Naive B cell (primary cell): ENCODE measurements at regions not wholly inside any gene's neighbourhood (a gene's known extent, or its start where the extent isn't known, plus 50 kb on each side); places are given as distances from the start of the nearest gene placed in this dataset.
"Not testable (repeated sequence)": the region's sequence is repeated elsewhere in the genome, so short reads cannot be mapped to it uniquely, and the experiment has no call there.

ENCODE experiments used
- ATAC-seq, 2 donors: fragments of 150-1000 bp; cut with Tn5 transposase; 2 replicates each; pipeline ENCODE4 v1.10.0; 2021; ENCODE audit warnings: low read depth in 2 of 2, mild to moderate bottlenecking in 2 of 2, moderate library complexity in 2 of 2
- DNase-seq: peaks from one replicate; pipeline ENCODE4 v3.0.0; 2022
- H3K27ac Mint-ChIP-seq, 6 donors: one replicate each; pipeline ENCODE4 v1.8.0; 2020 to 2022; ENCODE audit warnings: mild to moderate bottlenecking in 6 of 6, mixed read lengths in 6 of 6, moderate library complexity in 5 of 6, inconsistent platforms in 2 of 6
- H3K27me3 Mint-ChIP-seq, 3 donors: one replicate each; pipeline ENCODE4 v1.8.0; 2021 to 2022; ENCODE audit warnings: mixed read lengths in 3 of 3, mild to moderate bottlenecking in 1 of 3
- H3K36me3 Mint-ChIP-seq, 2 donors: one replicate each; pipeline ENCODE4 v1.8.0; 2020 to 2022; ENCODE audit warnings: mixed read lengths in 2 of 2, inconsistent platforms in 1 of 2, mild to moderate bottlenecking in 1 of 2
- H3K4me1 Mint-ChIP-seq, 3 donors: one replicate each; pipeline ENCODE4 v1.8.0; 2020 to 2022; ENCODE audit warnings: mixed read lengths in 3 of 3, inconsistent platforms in 1 of 3, mild to moderate bottlenecking in 1 of 3, moderate library complexity in 1 of 3
- H3K4me3 Mint-ChIP-seq, 8 donors: one replicate each; pipeline ENCODE4 v1.8.0; 2020 to 2022; ENCODE audit warnings: mild to moderate bottlenecking in 8 of 8, mixed read lengths in 8 of 8, moderate library complexity in 8 of 8, inconsistent platforms in 2 of 8
- H3K9me3 Mint-ChIP-seq, 7 donors: one replicate each; pipeline ENCODE4 v1.8.0; 2020 to 2022; ENCODE audit warnings: mixed read lengths in 7 of 7, mild to moderate bottlenecking in 5 of 7, inconsistent platforms in 2 of 7, moderate library complexity in 1 of 7

- ATAC-seq = no peak
- peaks cover 3 to 22% (median 11%) of the 10 kb centered on the region in 7 donors for H3K9me3 Mint-ChIP-seq
- no peaks in the 10 kb centered on the region for H3K36me3 Mint-ChIP-seq
Measured at GRCh38 chr12:47507221-47507620, 198.6 kb downstream of the RPAP3 start.

GRCh38 chr12:47504775-47505446, 200.9 kb downstream of the RPAP3 start:
- no peaks in the 10 kb centered on the region for H3K36me3 Mint-ChIP-seq
- peaks cover 3 to 14% (median 7%) of the 10 kb centered on the region in 7 donors for H3K9me3 Mint-ChIP-seq
- H3K27ac Mint-ChIP-seq = no peak overlapping the region
- H3K4me1 Mint-ChIP-seq = no peaks in the 10 kb centered on the region
- H3K27me3 Mint-ChIP-seq = peaks cover 0 to 12% (median 8%) of the 10 kb centered on the region in 3 donors
- no peak overlapping the region for H3K4me3 Mint-ChIP-seq
- ATAC-seq = no peak
- DNase-seq = no peak

More at GRCh38 chr12:47507221-47507620, 198.6 kb downstream of the RPAP3 start:
- no peak for DNase-seq
- Mint-ChIP-seq H3K27me3 (peaks cover 0 to 8% (median 5%) of the 10 kb centered on the region in 3 donors), H3K4me1 (no peaks in the 10 kb centered on the region), H3K27ac (no peak overlapping the region), H3K4me3 (no peak overlapping the region)

DNA sequence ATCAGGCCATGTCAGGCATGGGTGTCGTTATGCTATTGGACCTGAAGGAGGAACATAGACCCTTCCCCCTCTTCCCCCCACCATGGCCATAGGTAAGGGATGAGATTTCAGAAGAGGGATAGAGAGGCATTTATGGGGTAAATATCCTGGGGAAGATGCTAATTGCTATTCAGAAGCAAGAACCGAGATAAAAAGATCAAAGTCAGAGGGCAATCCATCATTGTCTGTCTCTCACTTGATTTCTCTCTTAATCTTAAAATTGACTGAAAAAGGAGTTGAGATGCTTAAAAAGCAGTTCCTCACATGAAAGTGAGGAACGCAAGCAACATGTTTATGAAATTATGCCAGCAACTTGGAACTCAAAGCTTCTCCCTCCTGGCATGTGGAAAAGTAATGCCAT, 212.0 kb downstream of the RPAP3 start:
- DNase-seq (no peak), ATAC-seq (no peak)
- peaks cover 0 to 20% (median 12%) of the 10 kb centered on the region in 7 donors for H3K9me3 Mint-ChIP-seq
- H3K27ac Mint-ChIP-seq = no peak overlapping the region
- peaks cover 28 to 58% (median 46%) of the 10 kb centered on the region in 3 donors for H3K27me3 Mint-ChIP-seq
- H3K4me1 Mint-ChIP-seq = no peaks in the 10 kb centered on the region
- H3K4me3 Mint-ChIP-seq = no peak overlapping the region
- H3K36me3 Mint-ChIP-seq = no peaks in the 10 kb centered on the region

DNA sequence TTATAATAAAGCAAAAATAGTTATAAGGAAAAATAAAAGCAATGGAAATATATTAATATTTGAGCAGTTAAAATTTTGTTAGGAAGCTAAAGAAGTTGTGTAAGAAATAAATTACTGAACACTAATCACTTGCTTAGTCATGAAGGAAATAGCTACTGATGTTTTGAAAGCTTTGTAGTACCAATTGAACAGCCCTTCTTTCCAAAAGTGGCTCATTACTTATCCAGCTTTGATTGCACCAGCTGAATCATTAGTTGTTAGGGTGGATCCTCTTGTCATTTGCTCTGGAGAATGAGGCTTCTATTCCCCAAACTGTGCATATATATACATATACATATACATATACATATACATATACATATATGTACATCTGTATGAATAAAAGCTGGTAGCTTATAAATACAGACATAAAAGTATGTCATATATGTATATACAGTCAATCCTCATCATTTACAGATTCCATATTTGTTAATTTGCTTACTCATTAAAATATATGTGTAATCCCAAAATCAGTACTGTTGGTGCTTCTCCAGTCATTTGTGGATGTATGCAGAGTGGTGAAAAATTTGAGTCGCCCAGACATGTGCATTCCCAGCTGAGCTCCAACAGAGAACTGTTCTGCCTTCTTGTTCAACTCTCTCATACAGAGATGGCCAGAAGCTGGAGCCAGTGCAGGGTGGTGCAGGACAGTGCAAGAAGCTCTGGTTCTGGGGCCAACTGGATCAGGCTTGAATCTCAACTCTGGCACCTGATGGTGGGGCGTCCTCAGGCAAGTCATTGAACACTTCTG, 214.1 kb downstream of the RPAP3 start:
- H3K4me1 Mint-ChIP-seq = no peaks in the 10 kb centered on the region
- no peak overlapping the region for H3K4me3 Mint-ChIP-seq
- peaks cover 0 to 28% (median 22%) of the 10 kb centered on the region in 7 donors for H3K9me3 Mint-ChIP-seq
- H3K36me3 Mint-ChIP-seq = peaks cover 0 to 5% of the 10 kb centered on the region in 2 donors
- no peak overlapping the region for H3K27ac Mint-ChIP-seq
- peaks cover 28 to 54% (median 37%) of the 10 kb centered on the region in 3 donors for H3K27me3 Mint-ChIP-seq
- DNase-seq (no peak), ATAC-seq (no peak)

GRCh38 chr12:47488888-47489287, 216.9 kb downstream of the RPAP3 start:
- Mint-ChIP-seq H3K4me1 (no peaks in the 10 kb centered on the region), H3K27ac (no peak overlapping the region), H3K9me3 (peaks cover 0 to 39% (median 29%) of the 10 kb centered on the region in 7 donors), H3K27me3 (peaks cover 22 to 51% (median 43%) of the 10 kb centered on the region in 3 donors), H3K36me3 (peaks cover 0 to 5% of the 10 kb centered on the region in 2 donors), H3K4me3 (no peak overlapping the region)
- DNase-seq = no peak
- no peak for ATAC-seq

DNA sequence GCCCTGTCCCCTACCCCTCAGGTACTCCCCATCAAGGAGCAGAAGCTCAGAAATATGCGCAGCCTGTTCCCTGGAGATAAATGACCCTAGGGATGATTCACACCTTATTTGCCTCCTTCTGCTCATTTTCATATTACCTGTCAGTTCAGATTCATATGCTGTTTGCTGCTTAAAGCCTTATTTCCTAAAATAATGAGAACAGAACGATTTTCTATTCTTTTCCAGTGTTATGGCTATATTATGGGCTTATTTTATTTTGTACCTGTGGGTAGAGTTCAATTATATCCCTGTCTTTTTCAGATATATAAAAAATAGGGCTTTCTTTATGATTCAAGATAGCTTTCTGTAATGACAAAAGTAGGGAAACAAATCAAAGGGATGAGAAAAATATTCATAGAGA, 224.8 kb downstream of the RPAP3 start:
- DNase-seq (no peak), ATAC-seq (no peak)
- Mint-ChIP-seq H3K36me3 (peaks cover 9 to 15% of the 10 kb centered on the region in 2 donors), H3K9me3 (peaks cover 8 to 29% (median 18%) of the 10 kb centered on the region in 7 donors), H3K27me3 (peaks cover 5 to 44% (median 43%) of the 10 kb centered on the region in 3 donors), H3K4me3 (no peak overlapping the region), H3K4me1 (no peaks in the 10 kb centered on the region), H3K27ac (no peak overlapping the region)

DNA sequence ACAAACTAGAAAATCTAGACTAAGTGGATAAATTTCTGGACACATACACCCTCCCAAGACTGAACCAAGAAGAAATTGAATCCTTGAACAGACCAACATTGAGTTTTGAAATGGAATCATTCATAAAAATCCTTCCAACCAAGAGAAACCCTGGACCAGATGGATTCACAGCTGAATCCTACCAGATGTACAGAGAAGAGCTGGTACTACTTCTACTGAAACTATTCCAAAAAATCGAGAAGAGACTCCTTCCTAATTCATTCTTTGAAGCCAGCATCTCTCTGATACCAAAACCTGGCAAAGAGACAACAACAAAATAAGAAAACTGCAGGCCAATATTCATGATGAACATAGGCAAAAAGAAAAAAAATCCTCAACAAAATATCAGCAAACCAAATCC, 227.4 kb downstream of the RPAP3 start:
- Mint-ChIP-seq H3K9me3 (peaks cover 14 to 48% (median 36%) of the 10 kb centered on the region in 7 donors), H3K27ac (no peak overlapping the region), H3K27me3 (peaks cover 10 to 34% (median 31%) of the 10 kb centered on the region in 3 donors), H3K4me1 (no peaks in the 10 kb centered on the region), H3K36me3 (peaks cover 20 to 25% of the 10 kb centered on the region in 2 donors), H3K4me3 (no peak overlapping the region)
- DNase-seq = no peak
- ATAC-seq = no peak

DNA sequence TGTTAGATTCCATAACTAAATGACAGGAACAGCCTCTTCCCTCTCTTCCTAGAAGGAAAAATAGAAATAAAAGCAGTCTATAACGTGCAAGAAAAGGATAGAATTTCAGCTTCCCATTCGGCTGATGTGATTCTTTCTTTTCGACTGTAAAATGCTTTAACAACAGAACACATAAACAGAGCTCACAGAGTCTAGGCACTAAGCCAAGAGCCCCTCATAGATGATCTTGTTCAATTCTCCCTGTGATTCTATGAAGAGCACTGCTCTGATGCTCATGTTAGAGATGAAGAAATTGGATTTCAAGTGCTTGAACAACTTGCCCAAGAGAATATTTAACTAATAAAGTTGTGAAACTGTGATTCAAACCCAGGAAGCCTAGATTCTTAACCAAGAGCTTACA, 232.7 kb downstream of the RPAP3 start:
- Mint-ChIP-seq H3K4me1 (no peaks in the 10 kb centered on the region), H3K27ac (no peak overlapping the region), H3K4me3 (no peak overlapping the region), H3K36me3 (peaks cover 20 to 25% of the 10 kb centered on the region in 2 donors), H3K9me3 (peaks cover 14 to 67% (median 39%) of the 10 kb centered on the region in 7 donors), H3K27me3 (peaks cover 6 to 31% (median 21%) of the 10 kb centered on the region in 3 donors)
- ATAC-seq = no peak
- DNase-seq = no peak

DNA sequence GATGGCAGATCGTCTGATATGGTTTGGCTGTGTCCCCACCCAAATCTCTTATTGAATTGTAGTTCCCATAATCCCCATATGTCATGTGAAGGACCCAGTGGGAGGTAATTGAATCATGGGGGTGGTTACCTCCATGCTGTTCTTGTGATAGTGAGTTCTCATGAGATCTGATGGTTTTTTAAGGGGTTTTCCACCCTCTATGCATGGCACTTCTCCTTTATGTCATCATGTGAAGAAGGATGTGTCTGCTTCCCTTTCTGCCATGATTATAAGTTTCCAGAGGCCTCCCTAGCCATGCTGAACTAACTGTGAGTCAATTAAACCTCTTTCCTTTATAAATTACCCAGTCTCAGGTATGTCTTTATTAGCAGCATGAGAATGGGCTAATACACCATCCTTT, 235.5 kb downstream of the RPAP3 start:
- not testable (repeated sequence) for H3K27ac Mint-ChIP-seq, H3K36me3 Mint-ChIP-seq, H3K4me3 Mint-ChIP-seq, H3K4me1 Mint-ChIP-seq, DNase-seq
- ATAC-seq = peak; percentile 43 to 63
- peaks cover 0 to 17% (median 14%) of the 10 kb centered on the region in 3 donors for H3K27me3 Mint-ChIP-seq
- H3K9me3 Mint-ChIP-seq = peaks cover 0 to 39% (median 15%) of the 10 kb centered on the region in 7 donors

GRCh38 chr12:47463918-47464317, 241.9 kb downstream of the RPAP3 start:
- Mint-ChIP-seq H3K27me3 (peaks cover 10 to 23% (median 20%) of the 10 kb centered on the region in 3 donors), H3K4me1 (peaks cover 7 to 12% (median 11%) of the 10 kb centered on the region in 3 donors), H3K9me3 (peaks cover 0 to 38% (median 23%) of the 10 kb centered on the region in 7 donors)
- H3K27ac Mint-ChIP-seq, ATAC-seq, DNase-seq, H3K4me3 Mint-ChIP-seq, H3K36me3 Mint-ChIP-seq: not testable (repeated sequence)

- no peak for ATAC-seq
- Mint-ChIP-seq H3K36me3 (peaks cover 4 to 7% of the 10 kb centered on the region in 2 donors), H3K27ac (no peak overlapping the region), H3K27me3 (peaks cover 28 to 51% (median 31%) of the 10 kb centered on the region in 3 donors), H3K4me1 (no peaks in the 10 kb centered on the region), H3K4me3 (peak overlapping the region in 1 of 8 donors; percentile 60), H3K9me3 (peaks cover 0 to 35% (median 18%) of the 10 kb centered on the region in 7 donors)
- no peak for DNase-seq
Measured at GRCh38 chr12:47458279-47458678, 247.6 kb downstream of the RPAP3 start.

- Mint-ChIP-seq H3K36me3 (peaks cover under 1 to 1% of the 10 kb centered on the region in 2 donors), H3K4me1 (peaks cover 0 to 9% (median 6%) of the 10 kb centered on the region in 3 donors), H3K27ac (peak overlapping the region in 1 of 6 donors; percentile 52), H3K27me3 (peaks cover 23 to 38% (median 36%) of the 10 kb centered on the region in 3 donors), H3K9me3 (peaks cover 0 to 8% (median 3%) of the 10 kb centered on the region in 7 donors), H3K4me3 (no peak overlapping the region)
- DNase-seq (no peak), ATAC-seq (peak; percentile 32 to 45)
Measured at GRCh38 chr12:47449797-47450196, 256.0 kb downstream of the RPAP3 start.

- Mint-ChIP-seq H3K27ac (no peak overlapping the region), H3K9me3 (peaks cover 24 to 60% (median 31%) of the 10 kb centered on the region in 7 donors), H3K4me1 (no peaks in the 10 kb centered on the region), H3K4me3 (no peak overlapping the region), H3K27me3 (peaks cover 4 to 19% (median 5%) of the 10 kb centered on the region in 3 donors), H3K36me3 (peaks cover 8 to 35% of the 10 kb centered on the region in 2 donors)
- DNase-seq (no peak), ATAC-seq (no peak)
Measured at GRCh38 chr12:47442310-47442709, 263.5 kb downstream of the RPAP3 start.
